ENCODE measurements at regions not wholly inside any gene's neighbourhood (a gene's known extent, or its start where the extent isn't known, plus 50 kb on each side); places are given as distances from the start of the nearest gene placed in this dataset.

GRCh38 chrX:15191830-15192229, 78.1 kb downstream of the ASB9 start:
- DNase-seq, result no peak

DNA sequence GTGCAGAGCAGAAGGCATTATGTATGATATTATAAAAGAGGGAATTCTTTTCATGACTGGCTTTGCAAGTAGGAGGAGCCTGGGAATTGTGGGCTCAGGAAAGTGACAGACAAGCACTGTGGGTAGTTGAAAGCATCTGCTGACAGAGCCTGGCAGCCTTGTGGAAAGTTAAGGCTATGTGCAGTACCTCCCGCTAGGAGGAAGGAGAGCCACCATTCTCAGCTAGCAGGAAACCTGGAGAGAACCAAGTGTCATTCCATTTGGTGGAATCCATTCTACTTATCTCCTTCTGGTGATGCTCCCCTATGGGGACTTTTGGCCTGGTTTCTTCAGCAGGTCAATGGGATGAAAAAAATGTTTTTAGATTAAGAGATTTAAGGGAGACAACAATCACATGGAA, 81.8 kb downstream of the ASB9 start:
- DNase-seq, result no peak

DNA sequence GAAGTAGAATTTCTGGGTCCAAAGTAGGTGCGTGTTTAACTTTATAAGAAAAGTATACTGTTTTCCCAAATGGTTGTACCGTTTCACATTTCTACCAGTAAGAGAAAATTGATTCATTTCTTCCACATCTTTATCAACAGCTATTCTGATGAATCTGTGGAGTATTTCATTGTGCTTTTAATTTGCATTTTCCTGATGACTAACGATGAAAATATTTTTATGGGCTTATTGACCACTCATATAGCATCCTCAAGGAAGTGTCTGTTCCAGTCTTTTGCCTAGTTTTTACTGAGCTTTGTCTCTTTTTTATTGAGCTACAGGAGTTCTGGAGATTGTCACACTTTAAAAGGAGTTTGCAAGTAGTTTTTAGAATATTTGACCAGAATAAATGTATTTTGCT, 92.6 kb downstream of the ASB9 start:
- DNase-seq, result no peak

GRCh38 chrX:15173411-15173810, 96.5 kb downstream of the ASB9 start:
- no peak for DNase-seq

DNA sequence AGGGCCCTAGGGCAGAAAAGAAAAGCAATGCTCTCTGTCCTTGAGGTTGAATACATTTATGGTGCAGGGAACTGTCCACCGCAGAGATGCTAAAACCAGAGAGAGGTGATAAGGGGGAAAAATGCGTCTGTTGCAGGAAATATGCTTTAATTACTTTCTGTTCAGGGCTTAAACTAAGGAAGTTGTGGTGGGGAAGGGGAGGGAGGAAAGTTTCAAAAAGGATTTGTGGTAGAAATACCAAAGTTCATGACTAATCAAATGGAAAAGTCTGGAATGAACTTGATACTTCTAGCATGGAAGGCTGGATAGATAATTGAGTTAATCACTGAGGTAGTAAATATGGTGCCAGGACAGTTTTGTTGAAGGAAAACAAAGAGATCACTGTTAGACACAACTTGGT, 99.0 kb downstream of the ASB9 start:
- no peak for DNase-seq

DNA sequence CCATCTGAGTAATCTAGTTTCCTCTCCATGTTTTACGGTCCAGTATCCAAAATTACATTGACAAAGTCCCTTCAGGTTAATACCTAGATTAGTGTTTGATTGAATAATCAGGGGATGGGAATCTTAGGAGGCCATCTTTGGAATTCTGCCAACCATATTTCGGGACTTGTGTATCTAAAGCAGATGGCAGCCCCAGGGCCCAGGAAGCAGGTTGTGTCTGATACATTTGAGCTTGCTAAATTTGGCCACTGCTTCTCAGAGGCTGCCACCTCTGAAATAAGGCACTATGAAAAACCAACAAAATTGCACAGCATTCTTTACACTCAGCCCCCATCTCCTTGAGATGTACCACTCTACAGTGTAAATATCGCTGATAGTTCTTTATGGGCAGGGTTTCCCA, 102.1 kb downstream of the ASB9 start:
- no peak for DNase-seq

- DNase-seq, result no peak
Measured at GRCh38 chrX:15165832-15166231, 104.1 kb downstream of the ASB9 start.

- no peak for DNase-seq
Measured at GRCh38 chrX:15163131-15163530, 106.8 kb downstream of the ASB9 start.

DNA sequence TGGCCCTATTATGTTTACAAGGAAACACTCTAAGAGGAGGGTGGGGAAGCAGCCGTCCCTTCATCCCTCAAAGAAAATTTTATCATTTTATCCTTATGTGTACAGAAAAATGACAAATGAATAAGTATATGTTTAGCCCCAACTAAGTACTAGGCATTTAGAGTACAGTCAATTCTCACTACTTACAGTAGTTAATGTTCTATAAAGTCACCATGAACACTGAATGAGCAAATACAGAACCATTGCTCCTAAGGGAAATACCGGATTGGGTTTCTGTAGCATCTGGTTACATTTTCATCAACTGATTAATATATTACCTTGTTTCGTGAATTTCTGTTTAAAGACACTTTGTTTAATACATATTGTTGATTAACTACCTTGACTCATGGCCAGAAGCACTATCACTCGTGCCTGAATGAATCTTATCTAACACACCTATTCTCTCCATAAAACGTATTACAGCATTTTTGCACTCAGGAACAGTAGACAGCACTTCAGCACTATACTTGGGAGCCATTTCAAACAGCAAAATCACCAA, 109.3 kb downstream of the ASB9 start:
- DNase-seq, result no peak

- no peak for DNase-seq
Measured at GRCh38 chrX:15158736-15159406, 111.0 kb downstream of the ASB9 start.

GRCh38 chrX:15158350-15158735, 111.5 kb downstream of the ASB9 start:
- DNase-seq, result no peak

DNA sequence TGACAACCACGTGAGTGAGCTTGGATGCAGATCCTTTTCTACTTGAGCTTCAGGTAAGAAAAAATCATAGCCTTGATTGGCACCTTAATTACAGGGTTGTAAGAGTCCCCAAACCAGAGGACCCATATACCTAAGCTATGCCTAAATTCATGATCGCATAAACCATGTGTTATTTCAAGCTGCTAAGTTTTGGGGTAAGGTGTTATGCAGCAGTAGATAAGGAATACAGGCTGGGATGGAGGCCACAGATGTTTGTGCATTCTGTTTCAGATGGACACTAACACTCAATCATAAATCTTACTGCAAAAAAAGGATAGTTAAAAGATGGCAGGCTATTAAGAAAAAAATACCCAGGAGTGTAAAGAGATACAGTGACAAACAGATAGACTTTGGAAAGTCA, 112.3 kb downstream of the ASB9 start:
- DNase-seq, result no peak

DNA sequence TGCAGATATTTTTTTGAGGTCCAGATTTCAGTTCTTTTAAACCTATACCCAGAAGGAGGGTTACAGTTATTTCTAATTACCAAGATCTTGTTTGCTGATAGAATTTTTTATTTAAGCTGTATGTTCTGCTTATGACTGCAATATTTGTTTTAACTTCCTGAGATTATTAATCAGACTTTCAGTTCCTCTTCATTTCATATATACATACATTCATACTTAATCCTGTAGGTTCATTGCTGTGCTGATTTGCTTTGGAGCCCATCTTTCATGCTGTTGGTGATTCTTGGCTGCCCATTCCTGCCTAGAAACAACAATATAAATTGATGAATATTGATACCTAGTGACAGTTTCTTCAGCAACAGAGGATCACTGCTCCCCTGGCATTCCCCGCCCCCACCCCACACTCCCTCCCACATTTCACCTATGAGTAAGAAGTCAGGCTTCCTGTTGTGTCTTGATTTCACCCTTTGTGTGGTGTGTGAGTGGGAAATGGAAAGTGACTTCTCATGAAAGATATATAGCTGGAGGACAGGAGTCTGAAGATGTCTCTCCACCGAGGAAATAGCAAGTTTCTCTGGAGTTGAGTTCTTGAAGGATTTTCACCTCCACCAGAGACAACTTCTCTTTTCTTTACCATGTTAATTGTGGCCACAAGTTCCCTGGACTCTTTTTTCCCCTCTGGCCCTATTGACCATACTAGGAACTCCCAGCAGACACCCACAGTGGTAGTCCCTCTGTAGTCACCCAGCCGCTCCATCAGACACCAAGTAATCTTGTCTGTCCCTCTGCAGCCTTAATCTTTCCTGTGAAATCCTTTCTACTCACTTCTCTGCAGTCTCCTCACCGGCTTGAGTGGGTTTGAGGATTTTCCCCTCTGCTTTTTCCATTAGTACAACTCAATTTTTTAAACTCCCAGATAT, 118.4 kb downstream of the ASB9 start:
- no peak for DNase-seq

GRCh38 chrX:15150586-15150985, 119.3 kb downstream of the ASB9 start:
- no peak for DNase-seq

- no peak for DNase-seq
Measured at GRCh38 chrX:15146515-15146914, 123.4 kb downstream of the ASB9 start.

DNA sequence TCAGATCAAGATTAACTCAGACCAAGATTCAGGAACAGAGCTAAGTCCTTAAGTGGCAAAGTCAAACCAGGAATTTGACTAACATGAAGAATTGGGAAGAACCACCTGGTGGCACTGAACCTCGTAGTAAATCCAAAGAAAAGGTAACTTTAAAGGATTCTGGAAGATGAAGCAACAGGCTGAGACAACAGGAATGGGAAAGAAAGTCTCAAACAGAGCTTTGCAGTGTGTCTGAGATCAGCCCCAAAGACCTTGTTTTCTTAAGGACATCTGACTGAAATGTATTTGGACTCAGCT, 126.1 kb downstream of the ASB9 start:
- no peak for DNase-seq

- DNase-seq, result peak; percentile 23
Measured at GRCh38 chrX:15143050-15143824, 126.6 kb downstream of the ASB9 start.

DNA sequence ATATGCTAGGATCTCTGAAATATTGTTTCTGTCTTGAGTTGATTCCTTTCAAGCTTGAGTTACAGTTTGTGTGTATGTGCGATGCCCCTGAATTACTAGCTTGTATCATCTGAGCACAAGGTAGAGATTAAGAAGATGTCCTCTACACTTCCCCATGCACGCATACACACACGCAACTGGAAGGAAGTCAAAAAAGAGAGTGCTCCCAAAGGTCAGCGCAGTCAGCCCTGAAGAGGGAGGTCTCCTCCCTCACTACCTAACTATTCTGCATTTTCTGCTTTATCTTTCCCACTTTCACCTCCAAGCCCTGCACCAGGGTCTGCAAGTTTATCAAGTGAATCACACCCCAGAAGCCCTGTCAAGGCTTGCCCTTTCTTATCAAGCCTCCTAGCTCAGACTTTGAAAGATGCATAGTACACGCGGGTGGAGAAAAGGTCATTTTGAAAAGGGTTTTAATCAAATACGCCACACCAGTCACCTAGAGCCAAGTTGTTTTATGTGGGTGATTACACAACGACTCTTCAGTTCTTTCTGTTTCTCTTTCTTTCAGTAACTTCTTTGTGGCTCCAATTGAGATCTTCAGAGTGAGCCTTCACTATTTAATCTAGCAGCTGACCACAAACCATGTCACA, 127.7 kb downstream of the ASB9 start:
- DNase-seq, result no peak

- no peak for DNase-seq
Measured at GRCh38 chrX:15136795-15137194, 133.1 kb downstream of the ASB9 start.

DNA sequence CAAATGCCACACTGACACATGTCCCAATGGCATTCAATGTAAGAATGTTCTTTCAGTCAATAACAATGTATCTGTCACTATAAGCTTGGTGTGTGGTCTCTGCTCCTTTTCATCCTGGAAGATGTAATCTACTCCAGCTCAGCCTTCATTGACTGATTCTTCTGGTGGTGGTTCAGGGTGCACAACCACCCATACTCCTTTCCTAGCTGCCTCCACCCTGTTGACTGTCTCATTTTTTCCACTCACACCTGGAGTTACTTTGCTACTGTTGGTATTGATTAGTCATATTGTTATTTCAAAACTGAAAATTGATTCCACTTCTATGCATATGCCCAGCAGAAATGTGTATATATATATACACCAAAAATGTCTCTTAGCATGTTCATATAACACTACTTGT, 140.5 kb downstream of the ASB9 start:
- DNase-seq, result no peak

DNA sequence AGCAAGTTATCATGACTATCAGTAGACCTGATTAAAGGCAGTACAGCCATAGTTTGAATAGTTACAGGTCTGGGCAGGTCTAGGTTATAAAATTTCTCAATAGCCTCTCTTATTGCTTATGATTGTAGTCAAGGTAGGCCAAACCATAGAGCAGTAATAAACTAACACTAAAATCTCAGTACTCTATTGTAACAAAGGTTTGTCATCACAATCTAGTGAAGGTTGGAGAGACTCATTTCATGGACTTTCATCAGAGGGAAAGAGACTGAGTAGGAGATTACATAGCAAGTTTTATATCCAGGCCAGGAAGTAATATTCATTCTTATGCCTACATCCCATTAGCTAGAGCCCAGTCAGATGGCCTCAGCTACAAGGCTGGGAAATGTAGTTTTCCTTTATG, 141.0 kb downstream of the ASB9 start:
- no peak for DNase-seq

DNA sequence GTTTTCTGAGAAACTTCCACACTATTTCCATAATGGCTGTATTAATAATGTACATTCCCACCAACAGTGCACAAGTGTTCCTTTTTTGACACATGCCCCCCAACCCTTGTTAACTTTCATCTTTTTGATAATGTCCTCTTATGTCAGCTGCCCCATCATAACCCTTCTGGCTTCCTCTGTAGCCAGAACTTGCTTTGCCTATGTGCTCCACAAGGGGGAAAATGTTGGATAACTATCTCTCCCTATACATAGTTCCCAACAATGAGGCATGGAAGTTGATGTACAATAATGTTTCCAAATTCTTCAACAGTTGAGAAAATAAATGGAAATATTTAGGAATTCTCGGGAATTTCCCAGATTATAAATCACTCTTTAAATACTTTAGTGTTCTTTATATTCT, 142.9 kb downstream of the ASB9 start:
- DNase-seq, result no peak

- no peak for DNase-seq
Measured at GRCh38 chrX:15116900-15117299, 153.0 kb downstream of the ASB9 start.
